HCT116 (cell line): ENCODE measurements at regions not wholly inside any gene's neighbourhood (a gene's known extent, or its start where the extent isn't known, plus 50 kb on each side); places are given as distances from the start of the nearest gene placed in this dataset.

Experiments used
- ATF3 ChIP-seq: IDR thresholded peaks from 2 replicates; pipeline ENCODE4 v1.6.1; 2012
- CTCF ChIP-seq, 3 experiments: fragments of 200-600 bp in 1 of 3; sonication (generic) in 1 of 3; IDR thresholded peaks in 2 of 3; conservative IDR thresholded peaks in 1 of 3; 2 replicates each; pipeline ENCODE4 v1.5.1; 2012 to 2017; ENCODE audit warnings: low read depth in 2 of 3, low read length in 2 of 3, antibody characterized with exemption in 1 of 3, borderline replicate concordance in 1 of 3, control low read depth in 1 of 3, mild to moderate bottlenecking in 1 of 3, mixed read lengths in 1 of 3, mixed run types in 1 of 3, moderate library complexity in 1 of 3; ENCODE audit not compliant: insufficient read depth in 1 of 3

DNA sequence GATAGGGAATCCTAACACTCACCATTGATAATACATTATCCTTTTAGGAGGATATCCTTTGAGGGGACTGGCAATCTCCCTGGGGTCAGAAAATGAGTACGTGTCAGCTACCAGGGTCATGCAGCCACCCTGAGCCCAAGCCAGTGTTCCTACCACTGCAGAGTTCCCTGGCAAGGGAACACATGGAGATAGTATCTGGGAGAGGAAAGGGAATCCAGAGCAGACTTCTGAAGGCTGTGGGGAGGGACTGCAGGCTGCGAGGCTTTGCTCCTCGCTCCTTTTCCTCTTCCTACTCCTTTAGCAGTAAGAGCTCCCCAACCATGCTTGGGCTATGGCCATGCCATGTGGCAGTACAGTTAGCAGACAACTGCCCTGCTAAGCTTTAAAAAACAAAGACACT is 62.9 kb upstream of the TJP1 start:
- TF ChIP-seq ATF3 (no peak), CTCF (IDR thresholded peaks at IDR 0.05 in 2 of 3, conservative IDR thresholded peaks at IDR 0.05 in 1 of 3; ENCODE audit: borderline replicate concordance in 1 of 3, insufficient read depth in 1 of 3, low read depth in 2 of 3, low read length in 2 of 3) (no peak)
